Smooth muscle cell of the brain vasculature (primary cell): ENCODE measurements at regions not wholly inside any gene's neighbourhood (a gene's known extent, or its start where the extent isn't known, plus 50 kb on each side); places are given as distances from the start of the nearest gene placed in this dataset.
"Not testable (repeated sequence)": the region's sequence is repeated elsewhere in the genome, so short reads cannot be mapped to it uniquely, and the experiment has no call there.

Experiments used
- DNase-seq: peaks from one replicate; pipeline ENCODE4 v3.0.0-alpha.2; 2012; ENCODE audit warnings: low read depth, low spot score

- no peak for DNase-seq
Observed at GRCh38 chr3:182393830-182394367, 399.4 kb upstream of the ATP11B start.

- no peak for DNase-seq
Observed at GRCh38 chr3:182397164-182397563, 396.1 kb upstream of the ATP11B start.

GRCh38 chr3:182399978-182400737 lies 393.1 kb upstream of the ATP11B start:
- DNase-seq = no peak

GRCh38 chr3:182400838-182401237 lies 392.5 kb upstream of the ATP11B start:
- no peak for DNase-seq

GRCh38 chr3:182404031-182404430 lies 389.3 kb upstream of the ATP11B start:
- no peak for DNase-seq

GRCh38 chr3:182405759-182406158 lies 387.5 kb upstream of the ATP11B start:
- no peak for DNase-seq

GRCh38 chr3:182406786-182407185 lies 386.5 kb upstream of the ATP11B start:
- DNase-seq = no peak

GRCh38 chr3:182410051-182410450 lies 383.3 kb upstream of the ATP11B start:
- DNase-seq = no peak

- no peak for DNase-seq
Observed at GRCh38 chr3:182412066-182412465, 381.2 kb upstream of the ATP11B start.

GRCh38 chr3:182413061-182413460 lies 380.2 kb upstream of the ATP11B start:
- DNase-seq = no peak

GRCh38 chr3:182413682-182414081 lies 379.6 kb upstream of the ATP11B start:
- no peak for DNase-seq

GRCh38 chr3:182414586-182414985 lies 378.7 kb upstream of the ATP11B start:
- DNase-seq = no peak

GRCh38 chr3:182420741-182421140 lies 372.6 kb upstream of the ATP11B start:
- no peak for DNase-seq

- no peak for DNase-seq
Observed at GRCh38 chr3:182424006-182424405, 369.3 kb upstream of the ATP11B start.

GRCh38 chr3:182425926-182426718 lies 367.2 kb upstream of the ATP11B start:
- not testable (repeated sequence) for DNase-seq

- DNase-seq = not testable (repeated sequence)
Observed at GRCh38 chr3:182431972-182432371, 361.3 kb upstream of the ATP11B start.

- DNase-seq = no peak
Observed at GRCh38 chr3:182435860-182436259, 357.4 kb upstream of the ATP11B start.

GRCh38 chr3:182436547-182436946 lies 356.8 kb upstream of the ATP11B start:
- DNase-seq = no peak

- DNase-seq = no peak
Observed at GRCh38 chr3:182438398-182438797, 354.9 kb upstream of the ATP11B start.

- no peak for DNase-seq
Observed at GRCh38 chr3:182440101-182440500, 353.2 kb upstream of the ATP11B start.

- no peak for DNase-seq
Observed at GRCh38 chr3:182445576-182445975, 347.7 kb upstream of the ATP11B start.

GRCh38 chr3:182450942-182451787 lies 342.1 kb upstream of the ATP11B start:
- DNase-seq = no peak
